IMR-90 (cell line): ENCODE measurements at regions not wholly inside any gene's neighbourhood (a gene's known extent, or its start where the extent isn't known, plus 50 kb on each side); places are given as distances from the start of the nearest gene placed in this dataset.
"Not testable (repeated sequence)": the region's sequence is repeated elsewhere in the genome, so short reads cannot be mapped to it uniquely, and the experiment has no call there.

Experiments used
- ATAC-seq: fragments of 200-7000 bp; cut with Tn5 transposase; 2 replicates; pipeline ENCODE4 v1.9.1; 2020; ENCODE audit warnings: low read depth, mild to moderate bottlenecking, moderate library complexity
- BruUV-seq: library from RNA; stranded (reverse); fragments of 400-500 nt; replicated peaks from 2 replicates; lab custom pipeline; 2021; lab: Mats Ljungman, UMichigan
- CTCF ChIA-PET: fragments of 300-600 bp; formaldehyde crosslinking; extraction: SDS; loops from one replicate; lab custom pipeline; 2021; ENCODE audit warnings: antibody characterized with exemption; lab: Yijun Ruan, JAX
- POLR2A ChIA-PET: fragments of 300-600 bp; sonication (Branson Sonifier 250); formaldehyde crosslinking; loops from one replicate; lab custom pipeline; 2022; ENCODE audit warnings: antibody characterized with exemption; ENCODE audit not compliant: unreplicated experiment; lab: Charles Lee
- DNase-seq: peaks from one replicate; pipeline ENCODE4 v3.0.0; 2013
- H2AFZ ChIP-seq: replicated peaks from 2 replicates; pipeline ENCODE3; 2013; ENCODE audit warnings: low read length, mild to moderate bottlenecking; ENCODE audit not compliant: poor library complexity
- H2AK5ac ChIP-seq: 2 replicates; pipeline ENCODE4 v1.6.1; 2013; ENCODE audit warnings: low read depth, low read length, inconsistent platforms
- H2AK9ac ChIP-seq: replicated peaks from 2 replicates; pipeline ENCODE3; 2013; ENCODE audit warnings: mild to moderate bottlenecking, low read depth, low read length, moderate library complexity; ENCODE audit not compliant: poor library complexity
- H2BK120ac ChIP-seq: 2 replicates; pipeline ENCODE4 v1.6.1; 2013; ENCODE audit warnings: low read depth, low read length, inconsistent platforms
- H2BK15ac ChIP-seq: 3 replicates; pipeline ENCODE4 v1.6.1; 2013; ENCODE audit warnings: low read depth, low read length, inconsistent platforms
- H2BK20ac ChIP-seq: 2 replicates; pipeline ENCODE4 v1.6.1; 2013; ENCODE audit warnings: low read depth, mild to moderate bottlenecking, inconsistent platforms, low read length, moderate library complexity
- H2BK5ac ChIP-seq: 2 replicates; pipeline ENCODE4 v1.6.1; 2013; ENCODE audit warnings: mild to moderate bottlenecking, low read depth, low read length, inconsistent platforms; ENCODE audit not compliant: poor library complexity, severe bottlenecking
- H3K14ac ChIP-seq: replicated peaks from 2 replicates; pipeline ENCODE4 v1.6.1; 2013; ENCODE audit warnings: low read depth, low read length, inconsistent platforms
- H3K18ac ChIP-seq: 2 replicates; pipeline ENCODE4 v1.6.1; 2013; ENCODE audit warnings: low read depth, low read length, control low read depth
- H3K23ac ChIP-seq: 2 replicates; pipeline ENCODE4 v1.6.1; 2013; ENCODE audit warnings: low read depth, low read length, inconsistent platforms
- H3K27ac ChIP-seq: 2 replicates; pipeline ENCODE4 v1.5.1; 2013; ENCODE audit warnings: mild to moderate bottlenecking, control low read depth, low read length; ENCODE audit not compliant: insufficient read depth
- H3K27me3 ChIP-seq: 2 replicates; pipeline ENCODE4 v1.6.1; 2013; ENCODE audit warnings: low read length; ENCODE audit not compliant: control insufficient read depth, insufficient read depth
- H3K36me3 ChIP-seq: 2 replicates; pipeline ENCODE4 v1.6.1; 2013; ENCODE audit warnings: low read length, mixed read lengths; ENCODE audit not compliant: control insufficient read depth, insufficient read depth
- H3K4ac ChIP-seq: 2 replicates; pipeline ENCODE4 v1.6.1; 2013; ENCODE audit warnings: low read depth, low read length, inconsistent platforms
- H3K4me1 ChIP-seq: 2 replicates; pipeline ENCODE4 v1.6.1; 2013; ENCODE audit warnings: low read length, mixed read lengths; ENCODE audit not compliant: control insufficient read depth, insufficient read depth
- H3K4me2 ChIP-seq: 2 replicates; pipeline ENCODE4 v1.6.1; 2013; ENCODE audit warnings: low read depth, mild to moderate bottlenecking, control low read depth, low read length, moderate library complexity
- H3K4me3 ChIP-seq: 2 replicates; pipeline ENCODE4 v1.5.1; 2013; ENCODE audit warnings: low read depth, mild to moderate bottlenecking, control low read depth, low read length, moderate library complexity; ENCODE audit not compliant: insufficient read depth
- H3K56ac ChIP-seq: 2 replicates; pipeline ENCODE4 v1.6.1; 2013; ENCODE audit warnings: low read length, inconsistent platforms; ENCODE audit not compliant: insufficient read depth; ENCODE audit errors: extremely low read depth
- H3K79me1 ChIP-seq, 2 experiments: 2 replicates each; pipeline ENCODE4 v1.6.1; 2013; ENCODE audit warnings: low read length in 2 of 2, inconsistent platforms in 1 of 2, low read depth in 1 of 2
- H3K9ac ChIP-seq: 2 replicates; pipeline ENCODE4 v1.6.1; 2013; ENCODE audit warnings: low read depth, low read length, control low read depth
- H3K9me1 ChIP-seq: 2 replicates; pipeline ENCODE4 v1.6.1; 2013; ENCODE audit warnings: low read length, inconsistent platforms; ENCODE audit not compliant: insufficient read depth
- H3K9me3 ChIP-seq: 2 replicates; pipeline ENCODE4 v1.6.1; 2013; ENCODE audit warnings: low read length; ENCODE audit not compliant: control insufficient read depth, insufficient read depth
- H4K20me1 ChIP-seq: 2 replicates; pipeline ENCODE4 v1.6.1; 2013; ENCODE audit warnings: low read length, inconsistent platforms; ENCODE audit not compliant: insufficient read depth
- H4K5ac ChIP-seq: 2 replicates; pipeline ENCODE4 v1.6.1; 2013; ENCODE audit warnings: mild to moderate bottlenecking, low read depth, low read length, control low read depth
- H4K8ac ChIP-seq, 2 experiments: 2 replicates each; pipeline ENCODE4 v1.6.1; 2013; ENCODE audit warnings: low read depth in 2 of 2, low read length in 2 of 2, control low read depth in 1 of 2, inconsistent platforms in 1 of 2
- H4K91ac ChIP-seq: 2 replicates; pipeline ENCODE4 v1.6.1; 2013; ENCODE audit warnings: low read depth, low read length, inconsistent platforms; ENCODE audit not compliant: insufficient read depth
- CHD1 ChIP-seq: IDR thresholded peaks from 2 replicates; pipeline ENCODE4 v1.6.1; 2012; ENCODE audit warnings: low read depth, low read length, improper control_type of control experiment
- FOS ChIP-seq: fragments of 150-350 bp; IDR thresholded peaks from 2 replicates; pipeline ENCODE4 v1.6.1; 2016; ENCODE audit warnings: low read depth, low read length
- MAFK ChIP-seq: IDR thresholded peaks from 2 replicates; pipeline ENCODE4 v1.6.1; 2012; ENCODE audit warnings: low read depth, low read length, improper control_type of control experiment
- MAZ ChIP-seq: IDR thresholded peaks from 2 replicates; pipeline ENCODE4 v1.6.1; 2012; ENCODE audit warnings: low read depth, mild to moderate bottlenecking, low read length, improper control_type of control experiment, moderate library complexity, borderline replicate concordance
- NFE2L2 ChIP-seq: fragments of 150-350 bp; IDR thresholded peaks from 2 replicates; pipeline ENCODE4 v1.6.1; 2016; ENCODE audit warnings: low read depth, mild to moderate bottlenecking, low read length
- POLR2A ChIP-seq: IDR thresholded peaks from 2 replicates; pipeline ENCODE4 v1.6.1; 2012; ENCODE audit warnings: mild to moderate bottlenecking, low read depth, low read length
- RCOR1 ChIP-seq: IDR thresholded peaks from 2 replicates; pipeline ENCODE4 v1.6.1; 2012; ENCODE audit warnings: mild to moderate bottlenecking, low read length, improper control_type of control experiment; ENCODE audit not compliant: insufficient replicate concordance
- SMC3 ChIP-seq: fragments of 150-350 bp; IDR thresholded peaks from 2 replicates; pipeline ENCODE4 v1.6.1; 2016; ENCODE audit warnings: low read depth, mild to moderate bottlenecking, antibody characterized with exemption, low read length, moderate library complexity
- WGBS, 2 experiments: methylation state at CpG; one replicate each; pipeline versions ENCODE4 v1.1.5 to v1.1.7; 2013; ENCODE audit warnings: missing lambda C conversion rate in 2 of 2; ENCODE audit not compliant: insufficient read length in 1 of 2; ENCODE audit errors: extremely low coverage in 2 of 2; 5-methylcytosine and 5-hydroxymethylcytosine counted together
- dilution Hi-C: fragments of 300-500 bp; cut with HindIII; formaldehyde crosslinking; loops from one replicate; pipeline ENCODE4 v1.14.3; 2018; ENCODE audit warnings: low sequenced_read_pairs; ENCODE audit not compliant: unreplicated experiment
- in situ Hi-C: fragments of 300-500 bp; cut with MboI; formaldehyde crosslinking; loops from 3 replicates; pipeline ENCODE4 v1.14.3; 2019; ENCODE audit warnings: low sequenced_read_pairs, inconsistent platforms, mixed read lengths
- intact Hi-C: fragments of 100-400 bp; cut with micrococcal nuclease; formaldehyde crosslinking; loops from 2 replicates; pipeline ENCODE4 v1.10.0; 2022
- TF ChIP-seq, protein P1 (sequence below): conservative IDR thresholded peaks from 2 replicates; pipeline ENCODE4 v1.5.1; 2012; ENCODE audit warnings: mild to moderate bottlenecking, low read depth, low read length, improper control_type of control experiment

DNA sequence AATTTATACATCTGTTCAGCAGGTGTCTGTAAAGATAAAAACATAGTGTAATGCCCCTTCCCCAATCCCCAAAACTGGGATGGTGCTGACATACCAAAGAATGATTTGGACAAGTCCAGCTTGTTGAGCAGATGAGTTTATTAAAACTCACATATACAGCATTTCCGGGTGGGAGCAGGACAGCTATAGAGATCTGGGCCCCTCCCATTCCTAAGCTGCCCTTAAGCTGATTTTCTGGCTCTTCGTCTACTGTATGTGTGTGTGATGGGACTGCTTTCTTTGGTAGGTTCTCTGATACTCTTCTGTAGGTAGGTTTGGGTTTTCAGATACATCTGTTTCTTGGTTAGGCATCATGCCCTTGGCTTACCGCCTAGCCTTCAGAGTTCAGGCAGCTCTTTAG, 703.7 kb upstream of the PCDH10 start:
- no CpG with 5 or more reads among the region's 3 CpGs for WGBS, 2 experiments
- H2AK5ac ChIP-seq, result no peak overlapping the region
- H2BK5ac ChIP-seq, result no peak overlapping the region
- no peaks in the 10 kb centered on the region for H3K9me1 ChIP-seq
- no peak overlapping the region for H3K14ac ChIP-seq
- ATAC-seq, result no peak
- no peak overlapping the region for H4K91ac ChIP-seq
- no peak overlapping the region for H2AK9ac ChIP-seq
- H3K4me1 ChIP-seq, result no peaks in the 10 kb centered on the region
- CTCF ChIA-PET, result no interaction called here
- no peak overlapping the region for H2BK120ac ChIP-seq
- no peak overlapping the region for H3K18ac ChIP-seq
- no peaks in the 10 kb centered on the region for H4K20me1 ChIP-seq
- H3K79me1 ChIP-seq, result no peaks in the 10 kb centered on the region
- no peak for TF ChIP-seq CHD1
- TF ChIP-seq, protein P1, sequence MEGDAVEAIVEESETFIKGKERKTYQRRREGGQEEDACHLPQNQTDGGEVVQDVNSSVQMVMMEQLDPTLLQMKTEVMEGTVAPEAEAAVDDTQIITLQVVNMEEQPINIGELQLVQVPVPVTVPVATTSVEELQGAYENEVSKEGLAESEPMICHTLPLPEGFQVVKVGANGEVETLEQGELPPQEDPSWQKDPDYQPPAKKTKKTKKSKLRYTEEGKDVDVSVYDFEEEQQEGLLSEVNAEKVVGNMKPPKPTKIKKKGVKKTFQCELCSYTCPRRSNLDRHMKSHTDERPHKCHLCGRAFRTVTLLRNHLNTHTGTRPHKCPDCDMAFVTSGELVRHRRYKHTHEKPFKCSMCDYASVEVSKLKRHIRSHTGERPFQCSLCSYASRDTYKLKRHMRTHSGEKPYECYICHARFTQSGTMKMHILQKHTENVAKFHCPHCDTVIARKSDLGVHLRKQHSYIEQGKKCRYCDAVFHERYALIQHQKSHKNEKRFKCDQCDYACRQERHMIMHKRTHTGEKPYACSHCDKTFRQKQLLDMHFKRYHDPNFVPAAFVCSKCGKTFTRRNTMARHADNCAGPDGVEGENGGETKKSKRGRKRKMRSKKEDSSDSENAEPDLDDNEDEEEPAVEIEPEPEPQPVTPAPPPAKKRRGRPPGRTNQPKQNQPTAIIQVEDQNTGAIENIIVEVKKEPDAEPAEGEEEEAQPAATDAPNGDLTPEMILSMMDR, result no peak
- no peak for TF ChIP-seq MAFK
- TF ChIP-seq RCOR1, result no peak
- no peak for TF ChIP-seq FOS
- TF ChIP-seq MAZ, result no peak
- no peak for TF ChIP-seq POLR2A
- TF ChIP-seq NFE2L2, result no peak
- no peak for TF ChIP-seq SMC3
- DNase-seq, result no peak
- dilution Hi-C loops (no loop called here), intact Hi-C loops (no loop called here), in situ Hi-C loops (no loop called here)
- no peak overlapping the region for H3K23ac ChIP-seq
- H3K9me3 ChIP-seq, result peaks cover 12% of the 10 kb centered on the region
- no peak overlapping the region for H4K5ac ChIP-seq
- H3K4ac ChIP-seq, result no peak overlapping the region
- H3K4me2 ChIP-seq, result no peak overlapping the region
- BruUV-seq, result no TSS peak
- H2AFZ ChIP-seq, result no peak overlapping the region
- no peak overlapping the region for H3K4me3 ChIP-seq
- no peak overlapping the region for H2BK20ac ChIP-seq
- H3K36me3 ChIP-seq, result no peaks in the 10 kb centered on the region
- no peak overlapping the region for H3K27ac ChIP-seq
- H4K8ac ChIP-seq, result no peak overlapping the region
- no peaks in the 10 kb centered on the region for H3K27me3 ChIP-seq
- POLR2A ChIA-PET, result no interaction called here
- no peak overlapping the region for H3K56ac ChIP-seq
- H2BK15ac ChIP-seq, result no peak overlapping the region
- no peak overlapping the region for H3K9ac ChIP-seq

DNA sequence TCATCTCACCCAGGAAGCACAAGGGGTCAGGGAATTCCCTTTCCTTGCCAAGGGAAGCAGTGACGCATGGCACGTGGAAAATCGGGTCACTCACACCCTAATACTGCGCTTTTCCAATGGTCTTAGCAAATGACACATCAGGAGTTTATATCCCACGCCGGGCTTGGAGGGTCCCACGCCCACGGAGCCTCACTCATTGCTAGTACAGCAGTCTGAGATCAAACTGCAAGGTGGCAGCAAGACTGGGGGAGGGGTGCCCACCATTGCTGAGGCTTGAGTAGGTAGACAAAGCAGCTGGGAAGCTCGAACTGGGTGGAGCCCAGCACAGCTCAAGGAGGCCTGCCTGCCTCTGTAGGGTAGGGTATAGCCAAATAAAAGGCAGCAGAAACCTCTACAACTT, 691.1 kb upstream of the PCDH10 start:
- H3K27ac ChIP-seq, H3K9ac ChIP-seq, H2AK9ac ChIP-seq, H4K20me1 ChIP-seq, intact Hi-C loops, H3K4ac ChIP-seq, H3K23ac ChIP-seq, H3K27me3 ChIP-seq, H3K9me3 ChIP-seq, H3K4me2 ChIP-seq, H3K36me3 ChIP-seq, H3K79me1 ChIP-seq, H2BK15ac ChIP-seq, H3K56ac ChIP-seq, H2BK20ac ChIP-seq, H3K14ac ChIP-seq, in situ Hi-C loops, H4K8ac ChIP-seq, H3K4me1 ChIP-seq, H2AFZ ChIP-seq, DNase-seq, CTCF ChIA-PET, dilution Hi-C loops, BruUV-seq, H3K4me3 ChIP-seq, H2BK120ac ChIP-seq, H3K18ac ChIP-seq, ATAC-seq, H4K91ac ChIP-seq, H2AK5ac ChIP-seq, H3K9me1 ChIP-seq, H4K5ac ChIP-seq, POLR2A ChIA-PET, H2BK5ac ChIP-seq: not testable (repeated sequence)
- 86% methylated on average over 2 of the region's 9 CpGs; no CpG with 5 or more reads in 1 of the 2 experiments for WGBS, 2 experiments
